ENCODE measurements at regions not wholly inside any gene's neighbourhood (a gene's known extent, or its start where the extent isn't known, plus 50 kb on each side); places are given as distances from the start of the nearest gene placed in this dataset.

GRCh38 chr4:165715211-165715610, 157.8 kb upstream of the TLL1 start:
- H3K27me3 ChIP-seq (ENCODE audit: control insufficient read depth, insufficient read depth, low read length): no peaks in the 10 kb centered on the region
- CTCF ChIA-PET: no interaction called here
- no peaks in the 10 kb centered on the region for H3K9me3 ChIP-seq (ENCODE audit: control insufficient read depth, insufficient read depth, low read depth, low read length)
- ATAC-seq: no peak
- H3K27ac ChIP-seq (ENCODE audit: low read length): no peak overlapping the region
- H3K4me1 ChIP-seq (ENCODE audit: control insufficient read depth, insufficient read depth, low read length): no peaks in the 10 kb centered on the region
- DNase-seq (ENCODE audit: low read depth, low spot score): no peak
- no TSS peak for BruUV-seq (replicated peaks)
- no peak overlapping the region for H3K4me3 ChIP-seq (ENCODE audit: low read depth in 2 of 2, low read length in 2 of 2)
- no peaks in the 10 kb centered on the region for H3K36me3 ChIP-seq (ENCODE audit: control insufficient read depth, insufficient read depth, low read length)
- in situ Hi-C loops (cut with HindIII; ENCODE audit: low pct_unique_long_range_greater_than_20kb, low sequenced_read_pairs): no loop called here
- TF ChIP-seq SIN3A (IDR thresholded peaks at IDR 0.05; ENCODE audit: borderline replicate concordance, insufficient read depth, low read depth, low read length) (no peak), POLR2AphosphoS5 (IDR thresholded peaks at IDR 0.05; ENCODE audit: low read depth, low read length) (no peak), TCF7L2 (IDR thresholded peaks at IDR 0.05; ENCODE audit: low read depth, low read length) (no peak), REST (IDR thresholded peaks at IDR 0.05; ENCODE audit: insufficient read depth in 1 of 2, low read depth in 2 of 2, low read length in 1 of 2) (no peak), CTCF (IDR thresholded peaks at IDR 0.05) (no peak)
- POLR2A ChIA-PET: no interaction called here
- intact Hi-C loops (cut with micrococcal nuclease; ENCODE audit: unreplicated experiment): no loop called here

- ATAC-seq: no peak
Measured at GRCh38 chr4:165715989-165716388, 157.0 kb upstream of the TLL1 start.

More at GRCh38 chr4:165715989-165716388, 157.0 kb upstream of the TLL1 start:
- ChIA-PET CTCF (no interaction called here), POLR2A (no interaction called here)
- Histone ChIP-seq H3K36me3 (ENCODE audit: control insufficient read depth, insufficient read depth, low read length) (no peaks in the 10 kb centered on the region), H3K9me3 (ENCODE audit: control insufficient read depth, insufficient read depth, low read depth, low read length) (no peaks in the 10 kb centered on the region), H3K4me3 (ENCODE audit: low read depth in 2 of 2, low read length in 2 of 2) (no peak overlapping the region), H3K27ac (ENCODE audit: low read length) (no peak overlapping the region), H3K27me3 (ENCODE audit: control insufficient read depth, insufficient read depth, low read length) (no peaks in the 10 kb centered on the region), H3K4me1 (ENCODE audit: control insufficient read depth, insufficient read depth, low read length) (no peaks in the 10 kb centered on the region)
- TF ChIP-seq POLR2AphosphoS5 (IDR thresholded peaks at IDR 0.05; ENCODE audit: low read depth, low read length): no peak
- no peak for TF ChIP-seq SIN3A (IDR thresholded peaks at IDR 0.05; ENCODE audit: borderline replicate concordance, insufficient read depth, low read depth, low read length)
- no peak for TF ChIP-seq REST (IDR thresholded peaks at IDR 0.05; ENCODE audit: insufficient read depth in 1 of 2, low read depth in 2 of 2, low read length in 1 of 2)
- no peak for TF ChIP-seq CTCF (IDR thresholded peaks at IDR 0.05)
- no peak for TF ChIP-seq TCF7L2 (IDR thresholded peaks at IDR 0.05; ENCODE audit: low read depth, low read length)
- no peak for DNase-seq (ENCODE audit: low read depth, low spot score)
- intact Hi-C loops (cut with micrococcal nuclease; ENCODE audit: unreplicated experiment): no loop called here
- in situ Hi-C loops (cut with HindIII; ENCODE audit: low pct_unique_long_range_greater_than_20kb, low sequenced_read_pairs): no loop called here
- no TSS peak for BruUV-seq (replicated peaks)
